ENCODE measurements at regions not wholly inside any gene's neighbourhood (a gene's known extent, or its start where the extent isn't known, plus 50 kb on each side); places are given as distances from the start of the nearest gene placed in this dataset.

DNA sequence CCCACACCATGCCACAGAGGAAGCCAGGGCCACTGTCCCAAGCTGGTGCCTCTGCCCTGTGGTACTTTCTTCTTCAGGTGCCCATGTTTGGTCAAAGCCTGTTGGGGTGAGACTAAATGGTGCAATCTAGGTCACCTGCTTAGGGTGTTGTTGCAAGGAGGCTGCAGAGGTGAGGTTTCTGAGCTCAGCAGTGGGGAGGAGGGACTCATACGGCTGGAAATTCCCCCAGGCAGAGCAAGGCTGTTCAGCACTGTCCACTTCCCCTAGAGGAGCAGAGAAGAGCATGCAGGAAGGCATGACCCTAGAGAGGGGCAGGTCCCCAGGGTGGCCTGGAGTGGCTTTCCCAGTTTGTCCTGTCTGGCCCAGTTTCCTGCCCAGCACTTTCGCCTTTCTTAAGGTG is 211.0 kb downstream of the HAUS1 start:
- TF ChIP-seq TCF4 (CRISPR knock-in tag; IDR thresholded peaks at IDR 0.05; ENCODE audit: borderline replicate concordance) (no peak), ZFP30 (CRISPR knock-in tag; IDR thresholded peaks at IDR 0.05) (no peak), RARB (CRISPR knock-in tag; IDR thresholded peaks at IDR 0.05) (no peak), PPARA (CRISPR knock-in tag; IDR thresholded peaks at IDR 0.05; ENCODE audit: borderline replicate concordance) (no peak), ZNF8 (CRISPR knock-in tag; IDR thresholded peaks at IDR 0.05) (no peak), ARNTL (CRISPR knock-in tag; IDR thresholded peaks at IDR 0.05; ENCODE audit: borderline replicate concordance, low read depth) (no peak), ZC3H10 (CRISPR knock-in tag; IDR thresholded peaks at IDR 0.05) (no peak), ZNF70 (CRISPR knock-in tag; IDR thresholded peaks at IDR 0.05) (no peak), OSR1 (CRISPR knock-in tag; IDR thresholded peaks at IDR 0.05) (no peak), ZNF565 (CRISPR knock-in tag; conservative IDR thresholded peaks at IDR 0.05; ENCODE audit: low read depth) (no peak), BACH2 (CRISPR knock-in tag; IDR thresholded peaks at IDR 0.05; ENCODE audit: borderline replicate concordance) (no peak), SNAI2 (CRISPR knock-in tag; IDR thresholded peaks at IDR 0.05) (no peak), ISL1 (CRISPR knock-in tag; IDR thresholded peaks at IDR 0.05) (no peak), GLIS3 (CRISPR knock-in tag; IDR thresholded peaks at IDR 0.05) (no peak), ESRRG (CRISPR knock-in tag; IDR thresholded peaks at IDR 0.05) (no peak), TOX (CRISPR knock-in tag; IDR thresholded peaks at IDR 0.05; ENCODE audit: borderline replicate concordance) (no peak)
- TF ChIP-seq, protein P1, sequence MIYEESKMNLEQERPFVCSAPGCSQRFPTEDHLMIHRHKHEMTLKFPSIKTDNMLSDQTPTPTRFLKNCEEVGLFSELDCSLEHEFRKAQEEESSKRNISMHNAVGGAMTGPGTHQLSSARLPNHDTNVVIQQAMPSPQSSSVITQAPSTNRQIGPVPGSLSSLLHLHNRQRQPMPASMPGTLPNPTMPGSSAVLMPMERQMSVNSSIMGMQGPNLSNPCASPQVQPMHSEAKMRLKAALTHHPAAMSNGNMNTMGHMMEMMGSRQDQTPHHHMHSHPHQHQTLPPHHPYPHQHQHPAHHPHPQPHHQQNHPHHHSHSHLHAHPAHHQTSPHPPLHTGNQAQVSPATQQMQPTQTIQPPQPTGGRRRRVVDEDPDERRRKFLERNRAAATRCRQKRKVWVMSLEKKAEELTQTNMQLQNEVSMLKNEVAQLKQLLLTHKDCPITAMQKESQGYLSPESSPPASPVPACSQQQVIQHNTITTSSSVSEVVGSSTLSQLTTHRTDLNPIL (CRISPR knock-in tag; IDR thresholded peaks at IDR 0.05; ENCODE audit: low read depth): no peak
- TF ChIP-seq, protein P2, sequence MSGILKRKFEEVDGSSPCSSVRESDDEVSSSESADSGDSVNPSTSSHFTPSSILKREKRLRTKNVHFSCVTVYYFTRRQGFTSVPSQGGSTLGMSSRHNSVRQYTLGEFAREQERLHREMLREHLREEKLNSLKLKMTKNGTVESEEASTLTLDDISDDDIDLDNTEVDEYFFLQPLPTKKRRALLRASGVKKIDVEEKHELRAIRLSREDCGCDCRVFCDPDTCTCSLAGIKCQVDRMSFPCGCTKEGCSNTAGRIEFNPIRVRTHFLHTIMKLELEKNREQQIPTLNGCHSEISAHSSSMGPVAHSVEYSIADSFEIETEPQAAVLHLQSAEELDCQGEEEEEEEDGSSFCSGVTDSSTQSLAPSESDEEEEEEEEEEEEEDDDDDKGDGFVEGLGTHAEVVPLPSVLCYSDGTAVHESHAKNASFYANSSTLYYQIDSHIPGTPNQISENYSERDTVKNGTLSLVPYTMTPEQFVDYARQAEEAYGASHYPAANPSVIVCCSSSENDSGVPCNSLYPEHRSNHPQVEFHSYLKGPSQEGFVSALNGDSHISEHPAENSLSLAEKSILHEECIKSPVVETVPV (CRISPR knock-in tag; IDR thresholded peaks at IDR 0.05): no peak
- TF ChIP-seq, protein P3, sequence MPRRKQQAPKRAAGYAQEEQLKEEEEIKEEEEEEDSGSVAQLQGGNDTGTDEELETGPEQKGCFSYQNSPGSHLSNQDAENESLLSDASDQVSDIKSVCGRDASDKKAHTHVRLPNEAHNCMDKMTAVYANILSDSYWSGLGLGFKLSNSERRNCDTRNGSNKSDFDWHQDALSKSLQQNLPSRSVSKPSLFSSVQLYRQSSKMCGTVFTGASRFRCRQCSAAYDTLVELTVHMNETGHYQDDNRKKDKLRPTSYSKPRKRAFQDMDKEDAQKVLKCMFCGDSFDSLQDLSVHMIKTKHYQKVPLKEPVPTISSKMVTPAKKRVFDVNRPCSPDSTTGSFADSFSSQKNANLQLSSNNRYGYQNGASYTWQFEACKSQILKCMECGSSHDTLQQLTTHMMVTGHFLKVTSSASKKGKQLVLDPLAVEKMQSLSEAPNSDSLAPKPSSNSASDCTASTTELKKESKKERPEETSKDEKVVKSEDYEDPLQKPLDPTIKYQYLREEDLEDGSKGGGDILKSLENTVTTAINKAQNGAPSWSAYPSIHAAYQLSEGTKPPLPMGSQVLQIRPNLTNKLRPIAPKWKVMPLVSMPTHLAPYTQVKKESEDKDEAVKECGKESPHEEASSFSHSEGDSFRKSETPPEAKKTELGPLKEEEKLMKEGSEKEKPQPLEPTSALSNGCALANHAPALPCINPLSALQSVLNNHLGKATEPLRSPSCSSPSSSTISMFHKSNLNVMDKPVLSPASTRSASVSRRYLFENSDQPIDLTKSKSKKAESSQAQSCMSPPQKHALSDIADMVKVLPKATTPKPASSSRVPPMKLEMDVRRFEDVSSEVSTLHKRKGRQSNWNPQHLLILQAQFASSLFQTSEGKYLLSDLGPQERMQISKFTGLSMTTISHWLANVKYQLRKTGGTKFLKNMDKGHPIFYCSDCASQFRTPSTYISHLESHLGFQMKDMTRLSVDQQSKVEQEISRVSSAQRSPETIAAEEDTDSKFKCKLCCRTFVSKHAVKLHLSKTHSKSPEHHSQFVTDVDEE (CRISPR knock-in tag; IDR thresholded peaks at IDR 0.05): no peak
- no peak for ATAC-seq

DNA sequence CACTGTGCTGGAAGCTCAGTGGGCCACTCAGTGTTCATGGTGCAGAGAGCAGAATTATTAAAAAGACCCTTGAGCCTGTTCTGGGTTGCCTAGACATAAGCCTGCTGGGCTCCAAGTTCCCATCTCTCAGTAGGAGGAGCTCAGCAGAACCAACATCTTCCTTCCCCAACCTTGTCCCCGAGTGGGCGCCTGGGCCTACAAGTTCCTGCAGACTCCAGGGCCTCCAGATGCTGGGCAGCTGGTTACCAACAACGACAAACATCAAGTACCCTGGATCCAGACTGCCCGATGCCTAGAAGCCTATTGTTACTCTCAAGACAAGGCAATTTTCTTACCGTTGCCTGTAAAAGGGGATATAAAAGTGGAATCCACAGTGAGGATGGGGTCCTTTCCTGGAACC is 214.2 kb downstream of the HAUS1 start:
- no peak for TF ChIP-seq OSR1 (CRISPR knock-in tag; IDR thresholded peaks at IDR 0.05)
- TF ChIP-seq ZNF70 (CRISPR knock-in tag; IDR thresholded peaks at IDR 0.05): no peak
- TF ChIP-seq, protein P3 (CRISPR knock-in tag; IDR thresholded peaks at IDR 0.05): no peak
- TF ChIP-seq RARB (CRISPR knock-in tag; IDR thresholded peaks at IDR 0.05): no peak
- TF ChIP-seq ISL1 (CRISPR knock-in tag; IDR thresholded peaks at IDR 0.05): no peak
- TF ChIP-seq ZC3H10 (CRISPR knock-in tag; IDR thresholded peaks at IDR 0.05): no peak
- no peak for TF ChIP-seq SNAI2 (CRISPR knock-in tag; IDR thresholded peaks at IDR 0.05)
- TF ChIP-seq, protein P4, sequence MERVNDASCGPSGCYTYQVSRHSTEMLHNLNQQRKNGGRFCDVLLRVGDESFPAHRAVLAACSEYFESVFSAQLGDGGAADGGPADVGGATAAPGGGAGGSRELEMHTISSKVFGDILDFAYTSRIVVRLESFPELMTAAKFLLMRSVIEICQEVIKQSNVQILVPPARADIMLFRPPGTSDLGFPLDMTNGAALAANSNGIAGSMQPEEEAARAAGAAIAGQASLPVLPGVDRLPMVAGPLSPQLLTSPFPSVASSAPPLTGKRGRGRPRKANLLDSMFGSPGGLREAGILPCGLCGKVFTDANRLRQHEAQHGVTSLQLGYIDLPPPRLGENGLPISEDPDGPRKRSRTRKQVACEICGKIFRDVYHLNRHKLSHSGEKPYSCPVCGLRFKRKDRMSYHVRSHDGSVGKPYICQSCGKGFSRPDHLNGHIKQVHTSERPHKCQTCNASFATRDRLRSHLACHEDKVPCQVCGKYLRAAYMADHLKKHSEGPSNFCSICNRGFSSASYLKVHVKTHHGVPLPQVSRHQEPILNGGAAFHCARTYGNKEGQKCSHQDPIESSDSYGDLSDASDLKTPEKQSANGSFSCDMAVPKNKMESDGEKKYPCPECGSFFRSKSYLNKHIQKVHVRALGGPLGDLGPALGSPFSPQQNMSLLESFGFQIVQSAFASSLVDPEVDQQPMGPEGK (CRISPR knock-in tag; IDR thresholded peaks at IDR 0.05; ENCODE audit: borderline replicate concordance): no peak
- TF ChIP-seq, protein P5, sequence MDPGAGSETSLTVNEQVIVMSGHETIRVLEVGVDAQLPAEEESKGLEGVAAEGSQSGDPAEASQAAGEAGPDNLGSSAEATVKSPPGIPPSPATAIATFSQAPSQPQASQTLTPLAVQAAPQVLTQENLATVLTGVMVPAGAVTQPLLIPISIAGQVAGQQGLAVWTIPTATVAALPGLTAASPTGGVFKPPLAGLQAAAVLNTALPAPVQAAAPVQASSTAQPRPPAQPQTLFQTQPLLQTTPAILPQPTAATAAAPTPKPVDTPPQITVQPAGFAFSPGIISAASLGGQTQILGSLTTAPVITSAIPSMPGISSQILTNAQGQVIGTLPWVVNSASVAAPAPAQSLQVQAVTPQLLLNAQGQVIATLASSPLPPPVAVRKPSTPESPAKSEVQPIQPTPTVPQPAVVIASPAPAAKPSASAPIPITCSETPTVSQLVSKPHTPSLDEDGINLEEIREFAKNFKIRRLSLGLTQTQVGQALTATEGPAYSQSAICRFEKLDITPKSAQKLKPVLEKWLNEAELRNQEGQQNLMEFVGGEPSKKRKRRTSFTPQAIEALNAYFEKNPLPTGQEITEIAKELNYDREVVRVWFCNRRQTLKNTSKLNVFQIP (CRISPR knock-in tag; IDR thresholded peaks at IDR 0.05; ENCODE audit: borderline replicate concordance, low read depth): no peak
- no peak for TF ChIP-seq ZFP3 (CRISPR knock-in tag; IDR thresholded peaks at IDR 0.05)
- no peak for TF ChIP-seq ESRRG (CRISPR knock-in tag; IDR thresholded peaks at IDR 0.05)
- TF ChIP-seq GLIS3 (CRISPR knock-in tag; IDR thresholded peaks at IDR 0.05): no peak
- TF ChIP-seq ZFP30 (CRISPR knock-in tag; IDR thresholded peaks at IDR 0.05): no peak
- TF ChIP-seq ARNTL (CRISPR knock-in tag; IDR thresholded peaks at IDR 0.05; ENCODE audit: borderline replicate concordance, low read depth): no peak
- TF ChIP-seq, protein P1 (CRISPR knock-in tag; IDR thresholded peaks at IDR 0.05; ENCODE audit: low read depth): no peak
- TF ChIP-seq ZNF8 (CRISPR knock-in tag; IDR thresholded peaks at IDR 0.05): no peak
- no peak for ATAC-seq

All from SK-N-SH treated with all-trans-retinoic acid at 6 μM for 48 hours (cell line).